ENCODE measurements at regions not wholly inside any gene's neighbourhood (a gene's known extent, or its start where the extent isn't known, plus 50 kb on each side); places are given as distances from the start of the nearest gene placed in this dataset.
A peak's percentile ranks its signal among the peaks of the same experiment; 100 is the strongest.
"Not testable (repeated sequence)": the region's sequence is repeated elsewhere in the genome, so short reads cannot be mapped to it uniquely, and the experiment has no call there.

DNA sequence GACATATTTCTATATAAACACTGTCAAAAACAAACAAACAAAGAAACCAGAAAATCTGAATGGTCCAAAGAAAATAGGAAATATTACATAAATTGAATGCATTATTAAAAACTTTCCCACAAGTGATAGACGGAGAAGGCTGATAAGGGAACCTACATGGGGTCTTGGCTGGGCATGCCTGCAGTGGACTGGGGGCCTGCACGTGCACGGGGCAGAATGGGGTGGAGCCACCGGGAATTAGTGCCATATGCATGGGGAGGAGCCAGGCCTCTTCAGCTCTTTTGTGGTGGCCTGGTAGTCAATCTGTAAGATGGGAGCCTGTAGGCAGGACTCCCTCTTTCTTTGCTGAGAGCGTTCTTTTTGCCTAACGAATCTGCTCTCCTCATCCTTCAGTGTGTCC lies 1031.7 kb upstream of the FBXO33 start:
- DNase-seq: no peak

DNA sequence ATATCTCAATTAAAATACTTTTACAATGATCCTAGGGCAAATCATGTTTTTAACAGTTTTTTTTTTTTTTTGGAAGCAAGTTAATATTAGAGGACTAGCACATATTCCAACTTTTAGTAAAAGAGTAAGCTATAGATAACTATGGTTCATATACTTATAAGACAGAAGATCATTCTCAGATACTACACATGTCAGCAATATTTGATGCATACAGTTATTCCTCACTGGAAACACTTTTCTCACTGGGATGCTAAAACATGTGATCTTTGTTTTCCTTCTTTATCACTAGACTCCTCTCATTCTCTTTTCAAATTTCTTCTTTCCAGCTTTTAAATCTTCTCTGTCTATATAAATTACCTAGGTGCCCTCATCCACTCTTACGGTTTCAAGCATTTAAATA lies 1020.4 kb upstream of the FBXO33 start:
- DNase-seq: no peak

- DNase-seq: no peak
These were observed 1014.8 kb upstream of the FBXO33 start for GRCh38 chr14:40447017-40447416.

- no peak for DNase-seq
These were observed 1012.8 kb upstream of the FBXO33 start for GRCh38 chr14:40445020-40445419.

DNA sequence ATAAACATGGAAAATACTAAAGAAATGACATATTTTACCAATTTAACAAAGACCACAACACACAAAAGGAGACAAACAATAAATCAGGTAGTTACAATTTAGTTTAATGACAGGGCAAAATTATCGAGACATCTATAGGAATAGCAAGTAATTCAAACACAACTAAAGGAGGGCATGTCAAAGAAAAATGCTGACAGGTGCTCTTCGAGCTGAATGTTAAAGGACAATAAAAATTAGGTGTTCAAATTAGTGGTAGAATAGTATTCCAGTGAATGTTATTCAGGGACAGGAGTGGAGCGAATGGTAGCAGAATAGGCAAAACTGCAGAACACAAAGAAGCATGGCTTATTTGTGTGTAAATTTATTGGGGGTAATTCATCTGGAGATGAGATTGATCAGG lies 1004.3 kb upstream of the FBXO33 start:
- no peak for DNase-seq

DNA sequence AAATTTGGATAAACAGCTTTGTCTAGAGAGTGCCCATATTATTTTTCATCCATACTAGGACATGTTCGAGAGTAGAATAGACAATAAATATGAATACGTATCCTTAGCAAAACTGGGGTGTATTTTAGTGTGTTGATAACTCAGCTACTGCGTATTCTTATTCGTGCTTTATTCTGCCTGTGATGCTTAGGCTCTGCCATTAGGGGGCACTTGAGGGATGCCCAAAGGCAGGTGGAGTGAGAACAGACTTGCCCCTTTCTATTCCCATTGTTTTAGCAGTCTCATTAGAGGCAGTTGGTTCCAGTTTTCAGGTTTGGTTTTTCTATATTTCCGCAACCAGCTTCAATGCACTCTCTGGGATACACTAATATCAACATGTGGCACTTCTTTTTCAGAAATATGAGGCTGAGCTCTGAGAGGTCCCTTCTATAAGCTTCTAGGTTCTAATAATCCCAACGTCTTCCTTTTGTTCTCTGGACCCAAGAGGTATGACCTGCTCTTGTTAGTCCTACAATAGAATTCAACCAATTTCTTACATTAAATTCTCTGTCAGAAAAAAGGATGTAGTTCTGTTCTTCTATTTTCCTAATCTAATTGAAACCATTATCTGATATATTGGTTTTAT lies 985.7 kb upstream of the FBXO33 start:
- peak; percentile 10 for DNase-seq

- no peak for DNase-seq
These were observed 984.3 kb upstream of the FBXO33 start for GRCh38 chr14:40416565-40416964.

DNA sequence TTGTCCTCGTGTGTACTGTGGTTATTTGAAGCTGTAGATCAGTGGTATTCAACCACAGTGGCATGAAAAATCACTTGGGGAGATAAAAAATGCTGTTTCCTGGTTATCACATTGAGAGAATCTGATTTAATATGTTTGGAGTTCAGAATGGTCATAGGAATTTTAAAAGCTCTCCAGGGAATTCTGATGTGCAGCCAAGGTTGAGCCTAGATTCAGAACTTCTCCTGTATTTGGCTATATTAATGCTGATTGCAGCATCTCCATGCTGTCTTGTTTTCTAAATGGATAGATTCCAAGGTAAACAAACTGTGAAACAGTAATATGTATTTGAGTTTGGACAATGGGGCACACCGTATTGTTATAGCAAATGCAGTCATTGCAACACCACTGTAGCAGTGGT lies 982.2 kb upstream of the FBXO33 start:
- DNase-seq: no peak

DNA sequence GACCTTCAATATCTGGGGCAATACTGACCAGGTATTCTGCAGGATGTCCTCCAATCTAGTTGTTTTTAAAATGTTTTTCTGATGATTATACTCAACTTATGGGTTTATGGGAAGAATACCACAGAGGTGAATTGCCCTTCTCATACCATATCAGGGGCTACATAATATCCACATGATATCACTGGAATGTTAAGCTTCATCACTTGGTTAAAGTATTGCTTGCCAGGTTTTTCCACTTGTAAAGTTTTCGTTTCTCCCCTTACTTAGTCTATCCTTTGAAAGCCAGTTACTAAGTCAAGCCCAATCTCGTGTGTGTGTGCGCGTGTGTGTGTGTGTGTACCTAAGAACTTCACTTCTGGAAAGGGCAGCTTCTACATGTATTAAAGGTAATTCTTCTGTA lies 980.9 kb upstream of the FBXO33 start:
- DNase-seq: no peak

GRCh38 chr14:40410708-40411107 lies 978.5 kb upstream of the FBXO33 start:
- DNase-seq: no peak

DNA sequence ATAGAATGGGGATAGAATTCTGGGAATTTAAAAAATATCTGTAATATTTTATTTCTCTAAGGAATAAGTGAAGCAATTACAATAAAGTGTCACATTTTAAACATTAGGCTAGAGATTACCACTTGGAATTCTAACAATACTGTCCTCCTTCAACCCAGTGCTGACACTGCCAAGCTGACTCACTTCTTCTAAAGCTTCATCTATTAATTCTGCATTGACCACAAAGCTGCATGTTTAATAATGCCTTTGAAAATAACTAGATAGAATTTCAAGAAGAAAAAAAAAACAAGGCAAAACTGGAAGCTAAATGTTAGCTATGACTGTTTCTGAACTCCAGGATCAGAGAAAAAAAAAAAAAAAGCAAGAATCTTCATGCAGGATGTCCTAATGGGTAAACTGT lies 970.7 kb upstream of the FBXO33 start:
- no peak for DNase-seq

- no peak for DNase-seq
These were observed 966.7 kb upstream of the FBXO33 start for GRCh38 chr14:40398981-40399380.

GRCh38 chr14:40394634-40395340 lies 962.6 kb upstream of the FBXO33 start:
- no peak for DNase-seq

DNA sequence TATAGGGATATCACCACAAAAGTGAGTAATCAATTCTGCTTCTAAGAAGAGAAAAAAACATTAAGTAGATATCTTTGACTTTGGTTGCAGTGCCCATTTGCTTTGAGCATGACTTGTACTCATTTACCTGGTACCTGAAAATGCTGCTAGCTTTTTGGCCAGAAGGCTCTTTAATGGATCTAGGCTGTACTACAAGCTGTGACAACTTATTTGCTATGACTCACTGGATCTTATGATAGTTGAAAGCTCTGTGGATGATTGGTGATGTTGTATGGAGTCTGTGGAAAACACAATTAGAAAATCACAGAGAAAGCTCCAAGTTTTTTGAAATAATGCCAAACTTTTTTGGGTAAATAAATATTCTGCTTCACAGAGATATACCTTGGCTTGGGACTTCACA lies 960.9 kb upstream of the FBXO33 start:
- no peak for DNase-seq

- no peak for DNase-seq
These were observed 954.2 kb upstream of the FBXO33 start for GRCh38 chr14:40386433-40386832.

DNA sequence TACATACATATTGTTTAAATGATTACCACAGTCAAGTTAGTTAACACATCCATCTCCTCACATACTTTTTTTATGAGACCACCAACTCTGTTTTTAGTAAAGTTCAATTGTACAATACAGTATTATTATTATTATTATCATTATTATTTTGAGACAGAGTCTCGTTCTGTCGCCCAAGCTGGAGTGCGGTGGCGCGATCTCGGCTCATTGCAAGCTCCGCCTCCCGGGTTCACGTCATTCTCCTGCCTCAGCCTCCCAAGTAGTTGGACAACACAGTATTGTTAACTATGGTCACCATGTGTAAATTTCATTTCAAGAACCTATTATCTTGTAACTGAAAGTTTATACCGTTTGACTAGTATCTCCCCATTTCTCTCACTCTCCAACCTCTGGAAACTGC lies 942.0 kb upstream of the FBXO33 start:
- no peak for DNase-seq

GRCh38 chr14:40371011-40371410 lies 938.8 kb upstream of the FBXO33 start:
- DNase-seq: no peak

DNA sequence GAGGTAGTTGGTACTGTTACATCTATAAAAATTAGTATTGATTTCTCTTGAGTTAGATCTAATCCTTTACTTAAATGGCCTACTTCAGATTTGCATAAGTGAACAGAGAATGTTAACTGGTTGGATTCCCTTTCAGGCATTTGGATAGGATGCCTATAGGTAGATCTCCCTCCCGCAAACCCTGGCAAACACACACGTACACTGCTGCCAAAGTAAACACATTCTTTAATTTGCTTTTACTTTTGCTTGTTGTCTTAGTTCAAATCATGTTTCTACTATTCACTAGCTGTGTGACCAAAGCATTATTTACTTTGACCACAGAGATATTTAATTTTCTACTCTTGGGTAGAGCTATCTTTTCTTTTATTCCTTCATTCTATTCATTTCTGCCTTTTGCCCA lies 936.1 kb upstream of the FBXO33 start:
- DNase-seq: no peak

DNA sequence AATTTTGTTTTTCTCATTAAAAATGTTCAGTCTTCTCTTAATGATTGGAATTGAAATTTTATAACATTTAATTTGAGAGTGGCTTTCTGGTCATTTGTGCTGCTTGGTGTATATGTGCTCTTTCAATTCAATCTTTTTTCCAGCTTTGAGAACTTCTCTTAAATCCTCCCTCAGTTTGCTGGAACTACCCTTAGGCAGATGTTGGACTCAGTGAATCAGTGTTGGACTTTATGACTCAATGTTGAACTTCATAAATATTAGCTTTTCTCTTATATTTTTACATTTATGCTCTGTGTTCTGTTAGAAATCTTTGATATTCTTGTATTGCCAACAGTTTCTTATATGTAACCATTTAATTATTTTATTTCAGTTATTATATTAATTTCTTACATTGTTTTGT lies 935.5 kb upstream of the FBXO33 start:
- no peak for DNase-seq

DNA sequence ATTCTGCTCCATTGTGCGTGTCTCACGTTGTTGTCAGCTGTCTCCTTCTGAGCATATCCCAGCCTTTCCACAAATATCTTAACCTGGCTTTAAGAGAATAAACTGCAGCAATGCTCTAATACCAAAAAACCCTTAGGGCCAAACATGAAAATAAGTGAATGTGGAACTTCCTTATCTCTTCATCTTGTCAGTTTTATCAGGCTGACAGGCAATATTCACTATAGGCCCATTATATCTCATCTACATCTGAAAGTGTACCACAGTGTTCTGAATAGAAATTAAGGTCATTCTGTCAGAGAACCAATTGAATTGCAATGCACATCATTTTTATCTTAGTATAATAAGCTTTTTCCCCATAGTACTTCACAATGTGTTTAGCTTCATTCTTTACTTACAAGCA lies 933.1 kb upstream of the FBXO33 start:
- no peak for DNase-seq

- no peak for DNase-seq
These were observed 930.6 kb upstream of the FBXO33 start for GRCh38 chr14:40362856-40363255.

- no peak for DNase-seq
These were observed 922.5 kb upstream of the FBXO33 start for GRCh38 chr14:40354754-40355153.

DNA sequence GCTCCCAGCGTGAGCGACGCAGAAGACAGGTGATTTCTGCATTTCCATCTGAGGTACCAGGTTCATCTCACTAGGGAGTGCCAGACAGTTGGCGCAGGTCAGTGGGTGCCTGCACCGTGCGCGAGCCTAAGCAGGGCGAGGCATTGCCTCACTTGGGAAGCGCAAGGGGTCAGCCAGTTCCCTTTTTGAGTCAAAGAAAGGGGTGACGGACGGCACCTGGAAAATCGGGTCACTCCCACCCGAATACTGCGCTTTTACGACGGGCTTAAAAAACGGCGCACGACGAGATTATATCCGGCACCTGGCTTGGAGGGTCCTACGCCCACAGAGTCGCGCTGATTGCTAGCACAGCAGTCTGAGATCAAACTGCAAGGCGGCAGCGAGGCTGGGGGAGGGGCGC lies 915.9 kb upstream of the FBXO33 start:
- not testable (repeated sequence) for DNase-seq

- DNase-seq: no peak
These were observed 915.4 kb upstream of the FBXO33 start for GRCh38 chr14:40347675-40348074.

DNA sequence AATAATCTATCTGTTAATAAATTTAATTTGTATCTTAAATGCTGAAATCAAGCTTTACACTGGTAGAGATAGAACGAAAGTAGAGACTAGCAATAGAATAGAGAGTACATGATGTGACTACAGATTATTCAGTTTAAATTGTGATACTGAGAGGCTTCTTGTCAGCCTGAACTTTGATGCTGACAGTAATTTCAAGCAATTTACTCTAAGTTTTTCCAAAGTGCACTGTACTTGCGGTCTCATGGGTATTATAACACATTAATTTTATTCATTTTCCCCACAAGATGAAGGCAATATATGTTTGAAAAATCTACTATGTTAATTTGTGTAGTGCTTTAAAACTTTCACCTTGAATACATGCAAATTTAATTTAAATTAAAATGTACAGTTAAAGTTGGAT lies 914.0 kb upstream of the FBXO33 start:
- no peak for DNase-seq
